ENCODE measurements at regions not wholly inside any gene's neighbourhood (a gene's known extent, or its start where the extent isn't known, plus 50 kb on each side); places are given as distances from the start of the nearest gene placed in this dataset.

GRCh38 chr5:173762930-173763329 lies 125.2 kb upstream of the CPEB4 start:
- Histone ChIP-seq H3K36me3 (no peaks in the 10 kb centered on the region), H3K9me3 (no peaks in the 10 kb centered on the region), H3K4me3 (ENCODE audit: low read depth, low read length) (no peak overlapping the region), H3K4me1 (peaks cover 20% of the 10 kb centered on the region), H3K27me3 (no peaks in the 10 kb centered on the region)
- DNase-seq, result no peak
- TF ChIP-seq, protein P1, sequence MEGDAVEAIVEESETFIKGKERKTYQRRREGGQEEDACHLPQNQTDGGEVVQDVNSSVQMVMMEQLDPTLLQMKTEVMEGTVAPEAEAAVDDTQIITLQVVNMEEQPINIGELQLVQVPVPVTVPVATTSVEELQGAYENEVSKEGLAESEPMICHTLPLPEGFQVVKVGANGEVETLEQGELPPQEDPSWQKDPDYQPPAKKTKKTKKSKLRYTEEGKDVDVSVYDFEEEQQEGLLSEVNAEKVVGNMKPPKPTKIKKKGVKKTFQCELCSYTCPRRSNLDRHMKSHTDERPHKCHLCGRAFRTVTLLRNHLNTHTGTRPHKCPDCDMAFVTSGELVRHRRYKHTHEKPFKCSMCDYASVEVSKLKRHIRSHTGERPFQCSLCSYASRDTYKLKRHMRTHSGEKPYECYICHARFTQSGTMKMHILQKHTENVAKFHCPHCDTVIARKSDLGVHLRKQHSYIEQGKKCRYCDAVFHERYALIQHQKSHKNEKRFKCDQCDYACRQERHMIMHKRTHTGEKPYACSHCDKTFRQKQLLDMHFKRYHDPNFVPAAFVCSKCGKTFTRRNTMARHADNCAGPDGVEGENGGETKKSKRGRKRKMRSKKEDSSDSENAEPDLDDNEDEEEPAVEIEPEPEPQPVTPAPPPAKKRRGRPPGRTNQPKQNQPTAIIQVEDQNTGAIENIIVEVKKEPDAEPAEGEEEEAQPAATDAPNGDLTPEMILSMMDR (IDR thresholded peaks at IDR 0.05; ENCODE audit: low read depth, low read length), result no peak

GRCh38 chr5:173763410-173763809 lies 124.7 kb upstream of the CPEB4 start:
- TF ChIP-seq, protein P1 (IDR thresholded peaks at IDR 0.05; ENCODE audit: low read depth, low read length), result no peak
- H3K4me1 ChIP-seq, result peaks cover 16% of the 10 kb centered on the region
- H3K36me3 ChIP-seq, result no peaks in the 10 kb centered on the region
- no peaks in the 10 kb centered on the region for H3K9me3 ChIP-seq
- no peak overlapping the region for H3K4me3 ChIP-seq (ENCODE audit: low read depth, low read length)
- no peaks in the 10 kb centered on the region for H3K27me3 ChIP-seq
- DNase-seq, result no peak

DNA sequence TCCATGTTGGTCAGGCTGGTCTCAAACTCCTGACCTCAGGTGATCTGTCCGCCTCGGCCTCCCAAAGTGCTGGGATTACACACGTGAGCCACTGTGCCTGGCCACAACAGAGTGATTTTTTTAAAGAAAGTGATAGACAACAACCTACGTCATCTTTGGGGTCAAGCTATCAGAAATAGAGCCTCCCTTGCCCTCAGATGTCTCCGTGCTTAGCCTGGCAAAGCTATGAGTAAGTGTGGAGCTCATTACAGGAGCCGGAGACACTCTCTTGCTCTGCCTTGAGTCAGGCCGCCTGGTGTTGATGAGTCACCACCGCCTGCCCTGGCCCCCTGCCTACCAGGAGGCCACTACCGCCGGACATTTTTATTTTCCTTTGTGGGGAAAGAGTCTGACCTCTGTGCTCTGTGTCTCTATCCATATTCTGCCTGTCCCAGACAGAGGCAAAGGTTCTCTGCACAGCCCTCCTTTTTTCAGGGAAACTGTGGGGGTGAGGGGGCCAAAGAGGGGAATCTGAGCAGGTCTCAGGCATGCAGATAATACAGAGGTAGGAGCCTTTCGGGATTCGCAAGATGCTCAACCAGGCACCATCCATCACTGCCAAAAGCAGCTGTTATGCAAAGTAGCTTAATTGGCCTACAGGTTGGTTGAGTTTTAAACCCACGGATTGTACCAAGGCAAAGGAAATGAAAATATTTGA lies 123.7 kb upstream of the CPEB4 start:
- Histone ChIP-seq H3K9me3 (no peaks in the 10 kb centered on the region), H3K4me1 (peaks cover 13% of the 10 kb centered on the region), H3K4me3 (ENCODE audit: low read depth, low read length) (no peak overlapping the region), H3K36me3 (no peaks in the 10 kb centered on the region), H3K27me3 (no peaks in the 10 kb centered on the region)
- peak; percentile 73 for DNase-seq
- TF ChIP-seq, protein P1 (IDR thresholded peaks at IDR 0.05; ENCODE audit: low read depth, low read length), result no peak

GRCh38 chr5:173765029-173765644 lies 123.0 kb upstream of the CPEB4 start:
- H3K9me3 ChIP-seq, result no peaks in the 10 kb centered on the region
- H3K4me1 ChIP-seq, result peaks cover 13% of the 10 kb centered on the region
- no peaks in the 10 kb centered on the region for H3K27me3 ChIP-seq
- H3K36me3 ChIP-seq, result no peaks in the 10 kb centered on the region
- no peak for DNase-seq
- H3K4me3 ChIP-seq (ENCODE audit: low read depth, low read length), result no peak overlapping the region
- TF ChIP-seq, protein P1 (IDR thresholded peaks at IDR 0.05; ENCODE audit: low read depth, low read length), result no peak

DNA sequence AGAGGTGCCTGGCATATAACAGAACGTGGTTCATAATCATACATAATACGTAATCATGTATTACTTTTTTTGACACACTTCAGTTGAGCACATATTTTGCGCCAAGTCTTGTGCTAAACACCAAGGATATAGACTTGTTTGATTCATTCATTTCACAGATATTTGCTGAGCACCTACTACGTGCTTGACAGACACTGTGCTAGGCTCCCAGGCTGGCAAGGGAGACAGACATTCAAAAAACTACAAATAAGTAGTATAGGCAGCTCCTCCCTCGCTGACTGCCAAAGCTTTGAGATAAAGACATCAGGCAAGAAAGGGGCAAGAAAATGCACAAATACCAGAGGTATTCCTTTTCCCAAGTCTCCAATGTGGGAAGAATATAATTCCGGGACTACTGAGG lies 122.5 kb upstream of the CPEB4 start:
- peaks cover 13% of the 10 kb centered on the region for H3K4me1 ChIP-seq
- no peak for DNase-seq
- H3K27me3 ChIP-seq, result no peaks in the 10 kb centered on the region
- no peak overlapping the region for H3K4me3 ChIP-seq (ENCODE audit: low read depth, low read length)
- TF ChIP-seq, protein P1 (IDR thresholded peaks at IDR 0.05; ENCODE audit: low read depth, low read length), result no peak
- no peaks in the 10 kb centered on the region for H3K9me3 ChIP-seq
- H3K36me3 ChIP-seq, result no peaks in the 10 kb centered on the region

GRCh38 chr5:173767574-173768266 lies 120.4 kb upstream of the CPEB4 start:
- peaks cover 13% of the 10 kb centered on the region for H3K4me1 ChIP-seq
- H3K36me3 ChIP-seq, result no peaks in the 10 kb centered on the region
- DNase-seq, result no peak
- H3K9me3 ChIP-seq, result no peaks in the 10 kb centered on the region
- no peak overlapping the region for H3K4me3 ChIP-seq (ENCODE audit: low read depth, low read length)
- TF ChIP-seq, protein P1 (IDR thresholded peaks at IDR 0.05; ENCODE audit: low read depth, low read length), result no peak
- H3K27me3 ChIP-seq, result no peaks in the 10 kb centered on the region

Measured in BE2C (cell line).